HCT116 (cell line): ENCODE measurements at regions not wholly inside any gene's neighbourhood (a gene's known extent, or its start where the extent isn't known, plus 50 kb on each side); places are given as distances from the start of the nearest gene placed in this dataset.

Experiments used
- ATAC-seq: fragments of 200-7000 bp; cut with Tn5 transposase; 2 replicates; pipeline ENCODE4 v1.9.1; 2020; ENCODE audit warnings: mild to moderate bottlenecking, moderate library complexity
- BruUV-seq: library from RNA; stranded (reverse); fragments of 400-500 nt; replicated peaks from 2 replicates; lab custom pipeline; 2021; lab: Mats Ljungman, UMichigan
- CTCF ChIA-PET: fragments of 300-600 bp; sonication (Branson Sonifier 250); formaldehyde crosslinking; loops from one replicate; lab custom pipeline; 2021; ENCODE audit warnings: antibody characterized with exemption; lab: Charles Lee
- POLR2A ChIA-PET: fragments of 300-600, 350-600 bp; sonication (Branson Sonifier 250); formaldehyde crosslinking; loops from one replicate; lab custom pipeline; 2021; ENCODE audit warnings: antibody characterized with exemption; lab: Charles Lee
- RAD21 ChIA-PET, 2 experiments: fragments of 300-600 bp; sonication (Branson Sonifier 250); formaldehyde crosslinking; loops; one replicate each; lab custom pipeline; 2023; ENCODE audit warnings: low total read pairs in 2 of 2; ENCODE audit not compliant: uncharacterized antibody in 2 of 2, unreplicated experiment in 2 of 2, low non-redundant PET in 1 of 2; lab: Charles Lee
- DNase-seq: peaks from one replicate; pipeline ENCODE4 v3.0.0-alpha.2; 2010; ENCODE audit warnings: low read depth, low spot score
- H2AFZ ChIP-seq: fragments of 200-600 bp; shearing (Covaris generic), sonication (generic); 2 replicates; pipeline ENCODE4 v1.6.1; 2017; ENCODE audit warnings: low read depth, mixed run types, mixed read lengths, antibody characterized with exemption, low read length; ENCODE audit not compliant: poor library complexity, severe bottlenecking
- H3K27ac ChIP-seq: 2 replicates; pipeline ENCODE4 v1.5.1; 2012; ENCODE audit warnings: low read depth, low read length
- H3K27me3 ChIP-seq: fragments of 200-600 bp; sonication (generic); 2 replicates; pipeline ENCODE4 v1.6.1; 2016; ENCODE audit warnings: mixed run types, low read length, mixed read lengths; ENCODE audit not compliant: insufficient read depth
- H3K36me3 ChIP-seq, 2 experiments: fragments of 200-500 bp in 1 of 2; fragments of 200-600 bp in 1 of 2; sonication (Bioruptor generic) in 1 of 2; sonication (generic) in 1 of 2; 2 replicates each; pipeline versions ENCODE4 v1.5.1 to v1.6.1; 2014 to 2016; ENCODE audit warnings: low read length in 2 of 2, inconsistent platforms in 1 of 2, mixed read lengths in 1 of 2, mixed run types in 1 of 2; ENCODE audit not compliant: insufficient read depth in 2 of 2, control insufficient read depth in 1 of 2
- H3K4me1 ChIP-seq, 2 experiments: fragments of 200-600 bp in 1 of 2; sonication (generic) in 1 of 2; 2 replicates each; pipeline versions ENCODE4 v1.5.1 to v1.6.1; 2012 to 2017; ENCODE audit warnings: low read length in 2 of 2, inconsistent platforms in 1 of 2, mild to moderate bottlenecking in 1 of 2, mixed read lengths in 1 of 2, mixed run types in 1 of 2, moderate library complexity in 1 of 2; ENCODE audit not compliant: insufficient read depth in 2 of 2, control insufficient read depth in 1 of 2
- H3K4me2 ChIP-seq: fragments of 200-600 bp; sonication (generic); 2 replicates; pipeline ENCODE4 v1.6.1; 2017; ENCODE audit warnings: mixed run types, low read length, mixed read lengths
- H3K4me3 ChIP-seq, 2 experiments: fragments of 200-600 bp in 1 of 2; sonication (generic) in 1 of 2; replicated peaks in 1 of 2; 2 replicates each; pipeline ENCODE4 v1.5.1; 2011 to 2016; ENCODE audit warnings: low read length in 2 of 2, control low read depth in 1 of 2, low read depth in 1 of 2, mild to moderate bottlenecking in 1 of 2, mixed read lengths in 1 of 2, mixed run types in 1 of 2
- H3K79me2 ChIP-seq: fragments of 200-600 bp; sonication (generic); 2 replicates; pipeline ENCODE4 v1.6.1; 2017; ENCODE audit warnings: mild to moderate bottlenecking, mixed run types, low read length, moderate library complexity, mixed read lengths; ENCODE audit not compliant: insufficient read depth
- H3K9ac ChIP-seq: fragments of 200-600 bp; sonication (generic); 2 replicates; pipeline ENCODE4 v1.6.1; 2016; ENCODE audit warnings: low read length, mixed read lengths
- H3K9me2 ChIP-seq: fragments of 200-600 bp; sonication (generic), shearing (Covaris generic); 2 replicates; pipeline ENCODE4 v1.6.1; 2017; ENCODE audit warnings: mixed run types, mild to moderate bottlenecking, moderate library complexity; ENCODE audit not compliant: insufficient read depth
- H3K9me3 ChIP-seq, 2 experiments: fragments of 200-500 bp in 1 of 2; fragments of 200-600 bp in 1 of 2; sonication (Bioruptor generic) in 1 of 2; sonication (generic) in 1 of 2; 2 replicates each; pipeline ENCODE4 v1.6.1; 2014 to 2017; ENCODE audit warnings: low read length in 2 of 2, mixed read lengths in 2 of 2, inconsistent platforms in 1 of 2, low read depth in 1 of 2, mild to moderate bottlenecking in 1 of 2, mixed run types in 1 of 2, moderate library complexity in 1 of 2; ENCODE audit not compliant: control insufficient read depth in 1 of 2, insufficient read depth in 1 of 2
- H4K20me1 ChIP-seq: fragments of 200-600 bp; sonication (generic), shearing (Covaris generic); 2 replicates; pipeline ENCODE4 v1.6.1; 2017; ENCODE audit warnings: mixed run types, mild to moderate bottlenecking, moderate library complexity; ENCODE audit not compliant: insufficient read depth
- CTCF ChIP-seq, 3 experiments: fragments of 200-600 bp in 1 of 3; sonication (generic) in 1 of 3; IDR thresholded peaks in 2 of 3; conservative IDR thresholded peaks in 1 of 3; 2 replicates each; pipeline ENCODE4 v1.5.1; 2012 to 2017; ENCODE audit warnings: low read depth in 2 of 3, low read length in 2 of 3, antibody characterized with exemption in 1 of 3, borderline replicate concordance in 1 of 3, control low read depth in 1 of 3, mild to moderate bottlenecking in 1 of 3, mixed read lengths in 1 of 3, mixed run types in 1 of 3, moderate library complexity in 1 of 3; ENCODE audit not compliant: insufficient read depth in 1 of 3
- EGR1 ChIP-seq: IDR thresholded peaks from 2 replicates; pipeline ENCODE4 v1.6.1; 2012; ENCODE audit warnings: low read depth
- RAD21 ChIP-seq: IDR thresholded peaks from 2 replicates; pipeline ENCODE4 v1.6.1; 2012; ENCODE audit warnings: low read depth, mild to moderate bottlenecking
- REST ChIP-seq: IDR thresholded peaks from 2 replicates; pipeline ENCODE4 v1.6.1; 2012; ENCODE audit warnings: low read depth
- SIN3A ChIP-seq: IDR thresholded peaks from 2 replicates; pipeline ENCODE4 v1.6.1; 2012; ENCODE audit warnings: low read depth
- intact Hi-C: fragments of 100-400 bp; cut with micrococcal nuclease; formaldehyde crosslinking; loops from 2 replicates; pipeline ENCODE4 v1.10.0; 2022

GRCh38 chr18:24726727-24727492 lies 266.5 kb downstream of the HRH4 start:
- Histone ChIP-seq H3K4me3 (no peak overlapping the region), H3K79me2 (no peaks in the 10 kb centered on the region), H3K4me2 (no peak overlapping the region), H3K27me3 (peaks cover 32% of the 10 kb centered on the region), H3K9me2 (no peaks in the 10 kb centered on the region), H3K27ac (no peak overlapping the region), H2AFZ (no peak overlapping the region), H3K9me3 (no peaks in the 10 kb centered on the region), H3K9ac (no peak overlapping the region), H3K4me1 (no peaks in the 10 kb centered on the region), H4K20me1 (no peaks in the 10 kb centered on the region), H3K36me3 (no peaks in the 10 kb centered on the region)
- peak; percentile 69 for DNase-seq
- intact Hi-C loops = loop anchor here (1.0 to 2.0 kb wide), 4 partner anchors 127 to 368 kb away; no protein-coding TSS in a partner anchor
- no peak for TF ChIP-seq EGR1
- TF ChIP-seq REST = no peak
- peak; percentile 64 to 93 (median 79); a peak in 5 of 6 replicates for TF ChIP-seq CTCF (IDR thresholded peaks at IDR 0.05 in 2 of 3, conservative IDR thresholded peaks at IDR 0.05 in 1 of 3; ENCODE audit: borderline replicate concordance in 1 of 3, insufficient read depth in 1 of 3, low read depth in 2 of 3, low read length in 2 of 3)
- no peak for TF ChIP-seq SIN3A
- TF ChIP-seq RAD21 = peak; percentile 84
- ChIA-PET RAD21 (interaction anchor here (1.0 to 1.4 kb wide), 3 partner anchors 127 to 239 kb away, joined by 3 to 5 read pairs (median 5); no protein-coding TSS in a partner anchor), CTCF (interaction anchor here (0.5 to 2.4 kb wide), 19 partner anchors 14 to 367 kb away, joined by 3 to 28 read pairs (median 5); no protein-coding TSS in a partner anchor), POLR2A (no interaction called here)
- no TSS peak for BruUV-seq
- ATAC-seq = peak; percentile 78
